Panc1 (cell line): ENCODE measurements at regions not wholly inside any gene's neighbourhood (a gene's known extent, or its start where the extent isn't known, plus 50 kb on each side); places are given as distances from the start of the nearest gene placed in this dataset.

Source experiments
- CTCF ChIP-seq: fragments of 450-650 bp; IDR thresholded peaks from 2 replicates; pipeline ENCODE4 v1.5.1; 2017; ENCODE audit warnings: mild to moderate bottlenecking
- POLR2AphosphoS5 ChIP-seq: IDR thresholded peaks from 2 replicates; pipeline ENCODE4 v1.6.1; 2012; ENCODE audit warnings: mild to moderate bottlenecking, low read depth, low read length, moderate library complexity
- SIN3A ChIP-seq: IDR thresholded peaks from 2 replicates; pipeline ENCODE4 v1.6.1; 2012; ENCODE audit warnings: low read depth, mild to moderate bottlenecking, low read length, moderate library complexity, borderline replicate concordance; ENCODE audit not compliant: insufficient read depth
- TCF7L2 ChIP-seq: IDR thresholded peaks from 2 replicates; pipeline ENCODE4 v1.6.1; 2011; ENCODE audit warnings: mild to moderate bottlenecking, low read depth, low read length, inconsistent platforms

- no peak for TF ChIP-seq CTCF
- TF ChIP-seq POLR2AphosphoS5 = no peak
- TF ChIP-seq TCF7L2 = no peak
- no peak for TF ChIP-seq SIN3A
Measured at GRCh38 chr12:23217667-23218066, 592.7 kb downstream of the ETNK1 start.
